Amniotic epithelial cell (primary cell): ENCODE measurements at regions not wholly inside any gene's neighbourhood (a gene's known extent, or its start where the extent isn't known, plus 50 kb on each side); places are given as distances from the start of the nearest gene placed in this dataset.

ENCODE experiments used
- DNase-seq: peaks from one replicate; pipeline ENCODE4 v3.0.0-alpha.2; 2010; ENCODE audit warnings: low read depth

GRCh38 chr2:30371028-30371689, 75.9 kb upstream of the LCLAT1 start:
- DNase-seq: no peak

GRCh38 chr2:30371772-30372373, 75.2 kb upstream of the LCLAT1 start:
- DNase-seq: no peak

- no peak for DNase-seq
Measured at GRCh38 chr2:30372826-30373225, 74.2 kb upstream of the LCLAT1 start.

DNA sequence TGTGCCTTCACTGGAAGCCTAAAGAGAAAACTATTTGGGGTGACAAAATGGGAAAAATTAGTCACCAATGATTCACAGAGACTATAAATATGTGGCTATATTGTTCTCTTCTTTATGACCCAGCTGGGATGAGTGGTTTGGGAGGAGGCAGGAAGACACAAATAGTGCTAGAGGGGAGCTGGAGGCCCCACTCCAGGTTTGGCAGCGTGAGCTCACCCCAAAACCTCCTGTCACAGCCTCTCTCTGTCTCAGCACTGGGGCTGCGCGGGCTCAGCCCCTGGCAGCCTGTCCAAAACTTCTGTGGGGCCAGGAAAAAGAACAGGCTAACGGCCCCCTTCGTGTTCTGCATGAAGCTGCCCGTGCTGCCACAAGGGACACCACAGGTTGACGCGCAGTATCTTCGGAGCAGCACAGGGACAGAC, 73.2 kb upstream of the LCLAT1 start:
- DNase-seq: no peak

GRCh38 chr2:30374380-30374779, 72.7 kb upstream of the LCLAT1 start:
- DNase-seq: no peak

GRCh38 chr2:30375915-30376314, 71.1 kb upstream of the LCLAT1 start:
- DNase-seq: no peak

DNA sequence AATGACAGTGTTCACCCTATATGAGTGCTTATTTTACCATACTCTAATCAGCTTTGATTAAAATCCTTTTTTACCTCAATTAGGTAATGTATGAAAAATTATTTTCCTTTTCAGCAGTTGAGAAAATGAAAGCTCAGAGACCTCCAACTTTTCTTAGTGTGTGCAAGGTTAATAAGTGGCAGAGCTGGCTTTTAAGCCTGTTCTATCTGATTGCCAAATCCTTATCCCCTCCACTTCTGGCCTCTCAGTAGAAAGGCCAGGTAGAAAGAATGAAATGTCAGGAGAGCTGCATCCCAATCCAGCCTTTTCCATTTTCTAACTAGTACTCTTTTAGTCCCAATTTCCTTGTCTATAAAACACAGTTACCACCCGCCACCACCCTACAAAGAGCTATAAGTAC, 67.6 kb upstream of the LCLAT1 start:
- no peak for DNase-seq

DNA sequence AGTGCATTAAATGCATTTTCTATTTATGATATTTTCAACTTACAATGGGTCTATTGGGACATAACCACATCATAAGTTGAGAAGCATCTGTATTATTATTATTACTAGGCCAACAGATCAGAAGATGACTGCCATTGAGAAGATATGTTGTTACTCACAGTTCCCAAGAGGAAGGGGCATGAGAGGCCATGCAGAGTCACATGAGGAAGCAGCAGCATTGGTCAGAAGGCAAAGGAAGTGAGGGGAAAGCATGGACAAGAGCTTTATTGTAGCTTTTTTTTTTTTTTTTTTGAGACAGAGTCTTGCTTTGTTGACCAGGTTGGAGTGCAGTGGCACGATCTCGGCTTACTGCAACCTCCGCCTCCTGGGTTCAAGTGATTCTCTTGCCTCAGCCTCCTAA, 66.2 kb upstream of the LCLAT1 start:
- no peak for DNase-seq

DNA sequence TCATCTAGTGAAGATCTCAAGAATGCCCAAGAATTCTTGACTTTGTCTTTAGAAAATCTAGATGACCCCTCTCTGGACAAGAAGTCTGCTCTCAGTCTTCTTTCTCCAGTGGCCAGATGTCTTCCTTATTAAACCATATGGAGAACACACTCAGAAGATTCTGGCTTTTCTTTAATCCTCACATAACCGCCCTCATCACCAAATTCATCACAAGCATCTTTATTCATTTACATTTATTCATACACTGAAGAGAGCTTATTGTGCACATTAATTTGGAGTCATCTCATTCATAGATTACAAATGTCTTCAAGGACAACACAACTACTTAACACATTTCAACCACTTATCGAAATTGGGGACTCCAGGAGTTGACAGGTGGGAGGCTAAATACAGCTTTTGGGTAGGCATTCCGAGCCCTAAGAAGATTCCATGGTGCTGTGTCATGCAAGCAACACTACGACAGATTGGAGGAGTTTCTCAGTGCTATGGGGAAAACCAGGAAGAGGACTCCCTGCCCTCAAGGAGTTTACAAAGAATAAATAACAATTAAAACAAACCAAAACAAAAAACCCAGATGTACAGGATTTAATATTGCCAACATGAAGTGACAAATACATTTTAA, 64.8 kb upstream of the LCLAT1 start:
- DNase-seq: no peak

GRCh38 chr2:30382995-30383394, 64.1 kb upstream of the LCLAT1 start:
- no peak for DNase-seq

DNA sequence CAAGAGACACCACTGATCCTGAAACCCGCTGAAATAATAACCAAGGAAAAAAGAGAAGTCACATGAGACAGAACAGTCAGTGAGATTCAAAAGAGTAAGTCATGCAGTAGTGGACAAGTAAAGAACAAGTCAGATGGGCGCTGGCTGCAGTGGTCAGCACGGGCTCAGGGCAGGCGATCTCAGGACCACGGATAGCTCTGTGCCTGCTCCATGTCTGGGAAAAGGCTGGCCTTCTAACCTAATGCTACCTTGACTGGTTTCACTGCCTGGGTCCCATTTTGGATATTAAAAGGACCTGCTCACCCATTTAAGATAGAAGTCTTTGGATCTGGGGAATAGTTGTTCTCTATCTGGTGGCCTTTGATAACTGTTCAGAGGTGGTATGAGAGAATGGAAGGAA, 61.7 kb upstream of the LCLAT1 start:
- DNase-seq: peak; percentile 50

GRCh38 chr2:30392097-30392496, 54.9 kb upstream of the LCLAT1 start:
- no peak for DNase-seq

GRCh38 chr2:30393510-30393909, 53.5 kb upstream of the LCLAT1 start:
- no peak for DNase-seq

DNA sequence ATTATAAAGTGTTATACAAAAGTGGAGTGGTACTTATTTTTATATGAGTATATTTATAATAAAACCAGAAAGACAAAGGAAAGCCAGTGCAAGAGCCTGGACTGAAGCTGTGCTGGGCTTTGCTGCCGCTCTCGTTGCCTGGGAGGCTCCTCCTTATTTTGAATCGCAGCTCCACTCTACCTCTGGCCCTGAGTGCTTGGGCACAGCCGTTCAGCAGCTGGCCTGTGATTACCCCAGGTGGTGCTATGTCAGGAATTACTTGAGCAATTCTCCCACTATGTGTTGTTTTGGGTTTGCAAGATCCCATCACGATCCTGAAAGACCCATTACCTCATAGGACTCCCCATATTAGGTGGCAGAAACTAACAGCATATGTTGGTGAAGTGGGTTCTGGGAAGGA, 53.0 kb upstream of the LCLAT1 start:
- DNase-seq: no peak

DNA sequence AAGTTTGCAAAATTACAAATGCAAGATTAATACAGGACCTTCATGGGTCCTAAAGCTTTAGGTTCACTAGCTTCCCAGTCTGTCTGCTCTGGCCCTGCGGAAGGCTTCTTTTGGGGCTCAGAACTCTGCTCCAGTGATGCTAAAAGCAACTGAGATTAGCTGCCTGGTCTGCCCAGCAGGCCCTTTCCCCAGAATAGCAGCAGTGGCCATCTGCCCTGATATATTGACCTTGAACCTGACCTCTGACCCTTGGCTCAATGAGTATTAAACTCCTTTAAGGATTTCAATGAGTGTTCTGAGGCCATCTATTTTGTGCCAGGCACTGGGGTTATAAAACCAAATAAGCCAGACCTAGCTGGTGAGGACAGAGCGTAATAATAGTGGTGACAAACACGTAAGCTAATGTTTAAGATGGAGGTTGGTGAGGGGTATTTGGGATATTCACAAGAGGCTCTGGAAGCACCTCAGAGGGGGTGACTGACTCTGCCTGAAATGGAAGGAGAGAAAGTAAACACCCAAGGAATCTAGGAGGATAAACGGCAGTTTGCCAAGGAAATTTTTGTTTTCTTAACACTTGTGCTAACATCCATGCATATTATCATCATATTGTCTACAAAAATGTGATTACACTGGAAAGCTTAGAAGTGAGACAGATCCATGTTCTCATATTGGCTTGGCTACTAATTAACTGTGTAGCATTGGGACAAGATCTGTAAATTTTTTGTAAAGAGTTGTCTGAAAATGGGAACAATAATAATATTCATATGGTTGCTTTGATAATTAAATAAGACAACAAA, 50.4 kb upstream of the LCLAT1 start:
- no peak for DNase-seq
